Mesenchymal stem cell (in vitro differentiated cells and primary cell): ENCODE measurements at regions not wholly inside any gene's neighbourhood (a gene's known extent, or its start where the extent isn't known, plus 50 kb on each side); places are given as distances from the start of the nearest gene placed in this dataset.

Experiments
- DNase-seq: peaks from one replicate; pipeline ENCODE4 v3.0.0-alpha.2; 2013
- H2AFZ ChIP-seq: one replicate; pipeline ENCODE4 v1.6.1; 2013; ENCODE audit warnings: low read depth, mild to moderate bottlenecking, control low read depth, inconsistent platforms, low read length, moderate library complexity
- H2AK5ac ChIP-seq: 2 replicates; pipeline ENCODE4 v1.6.1; 2013; ENCODE audit warnings: low read length, moderate library complexity, mild to moderate bottlenecking, inconsistent platforms; ENCODE audit not compliant: severe bottlenecking
- H2BK120ac ChIP-seq: one replicate; pipeline ENCODE4 v1.6.1; 2013; ENCODE audit warnings: low read depth, mild to moderate bottlenecking, inconsistent platforms, low read length, moderate library complexity
- H2BK12ac ChIP-seq, 2 experiments: one replicate each; pipeline ENCODE4 v1.6.1; 2013; ENCODE audit warnings: inconsistent platforms in 2 of 2, low read length in 2 of 2, mild to moderate bottlenecking in 2 of 2, moderate library complexity in 2 of 2, control low read depth in 1 of 2
- H2BK15ac ChIP-seq: one replicate; pipeline ENCODE4 v1.6.1; 2013; ENCODE audit warnings: mild to moderate bottlenecking, low read depth, inconsistent platforms; ENCODE audit not compliant: poor library complexity, severe bottlenecking
- H2BK5ac ChIP-seq: 2 replicates; pipeline ENCODE4 v1.6.1; 2013; ENCODE audit warnings: low read depth, mild to moderate bottlenecking, low read length, control low read depth, inconsistent platforms; ENCODE audit not compliant: poor library complexity, severe bottlenecking
- H3K14ac ChIP-seq, 2 experiments: one replicate each; pipeline ENCODE4 v1.6.1; 2013; ENCODE audit warnings: inconsistent platforms in 2 of 2, low read length in 2 of 2, control low read depth in 1 of 2, mild to moderate bottlenecking in 1 of 2, moderate library complexity in 1 of 2
- H3K18ac ChIP-seq, 2 experiments: one replicate each; pipeline ENCODE4 v1.6.1; 2013; ENCODE audit warnings: inconsistent platforms in 2 of 2, low read length in 2 of 2, control low read depth in 1 of 2, low read depth in 1 of 2, mild to moderate bottlenecking in 1 of 2
- H3K23ac ChIP-seq, 2 experiments: one replicate each; pipeline ENCODE4 v1.6.1; 2013; ENCODE audit warnings: inconsistent platforms in 2 of 2, low read length in 2 of 2, mild to moderate bottlenecking in 2 of 2, moderate library complexity in 2 of 2, control low read depth in 1 of 2
- H3K27ac ChIP-seq: 2 replicates; pipeline ENCODE4 v1.5.1; 2013; ENCODE audit warnings: mild to moderate bottlenecking, moderate library complexity, low read length, control low read depth, inconsistent platforms; ENCODE audit not compliant: poor library complexity, severe bottlenecking
- H3K27me3 ChIP-seq, 2 experiments: 2 replicates each; pipeline versions ENCODE4 v1.6.1 to v1.7.0; 2013; ENCODE audit warnings: low read length in 2 of 2, mild to moderate bottlenecking in 2 of 2, moderate library complexity in 2 of 2, control low read depth in 1 of 2, inconsistent platforms in 1 of 2; ENCODE audit not compliant: control insufficient read depth in 1 of 2, insufficient read depth in 1 of 2
- H3K36me3 ChIP-seq, 2 experiments: 2 replicates each; pipeline versions ENCODE4 v1.6.1 to v1.7.0; 2013; ENCODE audit warnings: low read length in 2 of 2, control low read depth in 1 of 2, inconsistent platforms in 1 of 2, low read depth in 1 of 2, mild to moderate bottlenecking in 1 of 2; ENCODE audit not compliant: insufficient read depth in 2 of 2, control insufficient read depth in 1 of 2
- H3K4ac ChIP-seq, 2 experiments: one replicate each; pipeline ENCODE4 v1.6.1; 2013; ENCODE audit warnings: inconsistent platforms in 2 of 2, low read length in 2 of 2, mild to moderate bottlenecking in 2 of 2, moderate library complexity in 2 of 2, control low read depth in 1 of 2, low read depth in 1 of 2
- H3K4me1 ChIP-seq: 2 replicates; pipeline ENCODE4 v1.6.1; 2013; ENCODE audit warnings: low read depth, low read length, control low read depth; ENCODE audit not compliant: control insufficient read depth, insufficient read depth
- H3K4me2 ChIP-seq: 2 replicates; pipeline ENCODE4 v1.6.1; 2013; ENCODE audit warnings: low read length, mild to moderate bottlenecking, inconsistent platforms; ENCODE audit not compliant: poor library complexity, severe bottlenecking
- H3K4me3 ChIP-seq, 2 experiments: 2 replicates each; pipeline versions ENCODE4 v1.5.1 to v1.7.0; 2013; ENCODE audit warnings: low read length in 2 of 2, mild to moderate bottlenecking in 2 of 2, control low read depth in 1 of 2, low read depth in 1 of 2; ENCODE audit not compliant: insufficient read depth in 1 of 2
- H3K79me1 ChIP-seq: replicated peaks from 2 replicates; pipeline ENCODE4 v1.6.1; 2013; ENCODE audit warnings: mild to moderate bottlenecking, control low read depth, low read length, inconsistent platforms; ENCODE audit not compliant: poor library complexity, severe bottlenecking
- H3K9ac ChIP-seq: 2 replicates; pipeline ENCODE4 v1.7.0; 2013; ENCODE audit warnings: mild to moderate bottlenecking, low read length, moderate library complexity
- H3K9me3 ChIP-seq: 2 replicates; pipeline ENCODE4 v1.7.0; 2013; ENCODE audit warnings: mild to moderate bottlenecking, low read length; ENCODE audit not compliant: control insufficient read depth
- H4K8ac ChIP-seq: one replicate; pipeline ENCODE4 v1.6.1; 2013; ENCODE audit warnings: inconsistent platforms, mild to moderate bottlenecking, low read length, moderate library complexity
- H4K91ac ChIP-seq: one replicate; pipeline ENCODE4 v1.6.1; 2013; ENCODE audit warnings: mild to moderate bottlenecking, low read length, inconsistent platforms
- WGBS: methylation state at CpG from one replicate; pipeline ENCODE4 v1.1.7; 2013; ENCODE audit warnings: mixed read lengths; 5-methylcytosine and 5-hydroxymethylcytosine counted together

DNA sequence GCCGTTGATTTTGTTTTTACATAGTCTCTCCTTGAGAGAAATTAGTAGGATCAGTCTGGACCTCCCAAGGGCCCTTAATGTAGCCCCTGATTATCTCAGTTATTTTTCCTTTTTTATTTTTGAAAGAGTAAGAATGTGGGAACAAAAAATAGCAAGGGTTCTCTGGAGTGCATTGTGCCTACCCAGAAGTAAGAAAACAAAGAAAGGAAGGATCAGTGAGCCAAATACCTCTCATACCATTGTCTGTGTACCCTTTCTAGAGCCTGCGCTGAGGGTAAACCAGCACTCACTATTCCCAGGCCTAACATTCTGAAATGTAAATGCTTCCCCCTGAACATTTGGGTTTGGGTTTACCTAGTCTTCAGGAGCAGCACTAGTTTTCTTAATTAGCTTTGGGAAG, 213.0 kb upstream of the TARS1 start:
- WGBS, result no CpG with 5 or more reads among the region's 2 CpGs
- no peak for DNase-seq
- H2BK15ac ChIP-seq, result no peak overlapping the region
- no peak overlapping the region for H2BK5ac ChIP-seq
- no peaks in the 10 kb centered on the region for H3K27me3 ChIP-seq
- no peak overlapping the region for H2BK120ac ChIP-seq
- H3K23ac ChIP-seq, result no peak overlapping the region
- H3K18ac ChIP-seq, result no peak overlapping the region
- no peak overlapping the region for H2BK12ac ChIP-seq
- no peak overlapping the region for H3K9ac ChIP-seq
- no peak overlapping the region for H3K4me2 ChIP-seq
- no peak overlapping the region for H3K4me3 ChIP-seq
- no peak overlapping the region for H4K91ac ChIP-seq
- no peak overlapping the region for H3K4ac ChIP-seq
- H4K8ac ChIP-seq, result no peak overlapping the region
- H3K4me1 ChIP-seq, result no peaks in the 10 kb centered on the region
- H2AFZ ChIP-seq, result no peak overlapping the region
- no peaks in the 10 kb centered on the region for H3K79me1 ChIP-seq
- H3K14ac ChIP-seq, result no peak overlapping the region
- H3K27ac ChIP-seq, result no peak overlapping the region
- no peaks in the 10 kb centered on the region for H3K36me3 ChIP-seq
- H2AK5ac ChIP-seq, result no peak overlapping the region
- H3K9me3 ChIP-seq, result peaks cover 5% of the 10 kb centered on the region

DNA sequence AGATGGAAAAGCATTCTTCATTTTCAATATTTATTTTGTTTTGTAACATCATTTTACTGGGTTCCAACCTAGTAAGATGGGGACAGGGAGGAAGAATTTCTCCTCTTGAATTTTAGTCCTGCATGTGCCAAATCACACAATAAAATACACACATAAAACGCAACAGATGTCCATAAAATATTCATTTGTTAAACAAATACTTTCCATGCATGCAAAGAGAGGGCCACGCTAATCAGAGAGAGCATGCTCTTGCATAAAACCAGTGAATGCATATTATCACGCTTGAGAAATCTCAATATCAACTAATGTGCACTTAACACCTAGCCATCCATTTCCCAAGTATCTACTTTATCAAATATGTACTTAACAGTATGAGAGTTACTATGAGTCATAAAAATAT, 212.6 kb upstream of the TARS1 start:
- H3K4ac ChIP-seq, result no peak overlapping the region
- H2BK15ac ChIP-seq, result no peak overlapping the region
- no peak overlapping the region for H2AFZ ChIP-seq
- no peak overlapping the region for H4K91ac ChIP-seq
- no peak overlapping the region for H3K9ac ChIP-seq
- H3K23ac ChIP-seq, result no peak overlapping the region
- H3K79me1 ChIP-seq, result no peaks in the 10 kb centered on the region
- no peak overlapping the region for H2BK120ac ChIP-seq
- H2AK5ac ChIP-seq, result no peak overlapping the region
- H3K9me3 ChIP-seq, result peaks cover 5% of the 10 kb centered on the region
- H3K18ac ChIP-seq, result no peak overlapping the region
- no peaks in the 10 kb centered on the region for H3K4me1 ChIP-seq
- H3K4me2 ChIP-seq, result no peak overlapping the region
- H3K36me3 ChIP-seq, result no peaks in the 10 kb centered on the region
- no peak overlapping the region for H3K4me3 ChIP-seq
- H3K14ac ChIP-seq, result no peak overlapping the region
- H2BK12ac ChIP-seq, result no peak overlapping the region
- WGBS, result 86% methylated on average over 3 of the region's 3 CpGs
- H4K8ac ChIP-seq, result no peak overlapping the region
- H2BK5ac ChIP-seq, result no peak overlapping the region
- no peaks in the 10 kb centered on the region for H3K27me3 ChIP-seq
- DNase-seq, result no peak
- no peak overlapping the region for H3K27ac ChIP-seq

DNA sequence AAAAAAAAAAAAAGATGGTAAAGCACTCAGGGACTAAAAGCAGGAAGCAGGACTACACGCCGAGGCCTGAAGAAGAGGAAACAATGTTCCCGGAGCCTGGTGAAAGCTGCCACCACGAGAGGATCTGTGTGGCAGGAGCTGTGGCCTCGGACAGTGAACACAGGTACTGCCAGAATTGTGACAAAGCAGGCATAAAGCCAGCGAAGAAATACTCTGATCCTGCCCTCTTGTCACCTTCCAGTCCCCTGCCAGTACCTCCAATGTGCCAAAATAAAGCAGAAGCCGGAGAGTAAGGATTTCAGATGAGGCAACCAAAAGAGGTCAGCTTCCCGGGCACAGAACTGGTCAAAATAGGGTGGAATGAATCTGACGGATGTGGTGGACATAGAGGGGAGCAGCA, 211.5 kb upstream of the TARS1 start:
- Histone ChIP-seq H2AK5ac (no peak overlapping the region), H2BK15ac (no peak overlapping the region), H2AFZ (no peak overlapping the region), H2BK5ac (no peak overlapping the region), H3K27me3 (no peaks in the 10 kb centered on the region), H3K4me2 (no peak overlapping the region), H3K4me1 (no peaks in the 10 kb centered on the region), H3K18ac (no peak overlapping the region), H3K9ac (no peak overlapping the region), H3K79me1 (no peaks in the 10 kb centered on the region), H3K14ac (no peak overlapping the region), H3K9me3 (peaks cover 5% of the 10 kb centered on the region), H3K4ac (no peak overlapping the region), H3K4me3 (no peak overlapping the region), H2BK120ac (no peak overlapping the region), H3K27ac (no peak overlapping the region), H4K8ac (no peak overlapping the region), H3K23ac (no peak overlapping the region), H4K91ac (no peak overlapping the region), H2BK12ac (no peak overlapping the region), H3K36me3 (no peaks in the 10 kb centered on the region)
- DNase-seq, result no peak
- WGBS, result 75% methylated on average over 7 of the region's 9 CpGs

DNA sequence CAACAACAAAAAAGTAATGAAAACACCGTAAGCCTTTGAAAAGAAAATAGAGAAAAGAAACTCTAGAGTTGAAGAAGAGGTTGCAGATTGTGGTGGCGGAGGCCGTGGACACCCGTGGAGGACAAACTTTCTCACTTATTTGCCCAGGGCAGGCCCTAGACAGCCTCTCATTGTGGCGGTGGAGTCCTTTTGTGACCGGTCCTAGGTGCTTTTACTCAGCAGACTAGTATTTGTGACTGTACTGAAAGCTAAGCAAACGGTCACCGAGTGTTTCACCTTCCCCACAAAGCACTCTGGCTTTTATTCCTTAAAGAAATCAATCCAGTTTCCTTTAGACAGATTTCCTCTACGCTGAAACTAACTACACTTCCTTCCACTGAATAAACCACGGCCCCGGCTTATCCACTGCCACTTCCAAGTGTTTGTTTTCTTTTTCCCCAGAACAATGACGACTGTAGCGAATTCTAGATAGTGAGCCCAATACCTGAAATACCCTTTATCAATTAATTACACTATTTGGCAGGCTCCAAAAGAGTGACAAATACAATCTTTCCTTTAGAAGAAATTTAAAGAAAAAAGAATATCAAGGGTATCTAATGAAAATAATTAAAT, 210.2 kb upstream of the TARS1 start:
- 76% methylated on average over 13 of the region's 13 CpGs for WGBS

More for the DNA sequence above, 210.2 kb upstream of the TARS1 start:
- Histone ChIP-seq H3K27ac (no peak overlapping the region), H4K8ac (no peak overlapping the region), H3K79me1 (no peaks in the 10 kb centered on the region), H3K4me2 (no peak overlapping the region), H3K14ac (no peak overlapping the region), H3K4ac (no peak overlapping the region), H2AK5ac (no peak overlapping the region), H4K91ac (no peak overlapping the region), H3K27me3 (no peaks in the 10 kb centered on the region), H3K23ac (no peak overlapping the region), H3K36me3 (no peaks in the 10 kb centered on the region), H2BK12ac (no peak overlapping the region), H2BK15ac (no peak overlapping the region), H2BK5ac (no peak overlapping the region), H3K9ac (no peak overlapping the region), H2AFZ (no peak overlapping the region), H3K18ac (no peak overlapping the region), H3K9me3 (peaks cover 5% of the 10 kb centered on the region), H3K4me3 (no peak overlapping the region), H3K4me1 (no peaks in the 10 kb centered on the region), H2BK120ac (no peak overlapping the region)
- DNase-seq, result no peak
